ENCODE measurements at regions not wholly inside any gene's neighbourhood (a gene's known extent, or its start where the extent isn't known, plus 50 kb on each side); places are given as distances from the start of the nearest gene placed in this dataset.

DNA sequence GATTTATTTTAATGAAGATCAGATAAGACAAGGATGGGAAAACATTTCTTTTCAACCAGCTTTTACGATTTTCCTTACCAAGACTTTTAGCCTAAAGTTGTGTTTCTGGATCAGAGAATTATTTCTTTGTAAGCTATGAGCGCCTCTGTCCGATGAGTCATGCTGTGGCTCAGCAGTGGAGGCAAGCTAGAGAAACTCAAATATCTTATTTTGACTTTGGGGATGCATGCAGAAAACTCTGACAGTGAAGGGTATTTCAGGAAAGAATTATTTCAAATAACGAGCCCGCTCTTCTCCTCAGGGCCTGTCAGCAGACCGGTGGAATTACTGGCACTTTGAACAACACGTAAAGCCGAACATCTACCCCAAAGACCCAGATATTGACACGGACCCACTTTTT, 77.9 kb upstream of the OR5AK2 start:
- Histone ChIP-seq H3K4me2 (ENCODE audit: low read length) (no peak overlapping the region), H3F3A (ENCODE audit: control insufficient read depth, insufficient read depth) (no peaks in the 10 kb centered on the region), H4K20me1 (ENCODE audit: control insufficient read depth, insufficient read depth, low read depth, low read length) (no peaks in the 10 kb centered on the region), H3K27ac (ENCODE audit: low read depth, low read length) (no peak overlapping the region), H3K79me2 (ENCODE audit: control insufficient read depth, low read length) (no peaks in the 10 kb centered on the region), H3K4me3 (ENCODE audit: low read length) (no peak overlapping the region), H3K36me3 (ENCODE audit: control insufficient read depth, low read length) (no peaks in the 10 kb centered on the region), H3K9me3 (ENCODE audit: control insufficient read depth, insufficient read depth, low read length) (no peaks in the 10 kb centered on the region; the same call in 1 of the 2 replicates), H3K9me2 (replicated peaks; ENCODE audit: control insufficient read depth, low read length) (no peaks in the 10 kb centered on the region), H3K4me1 (ENCODE audit: control insufficient read depth, low read length) (no peaks in the 10 kb centered on the region), H3K27me3 (ENCODE audit: control insufficient read depth, low read length) (no peaks in the 10 kb centered on the region)
- TF ChIP-seq EZH2phosphoT487 (IDR thresholded peaks at IDR 0.05; ENCODE audit: borderline replicate concordance, low read length): no peak
- TF ChIP-seq, protein P1, sequence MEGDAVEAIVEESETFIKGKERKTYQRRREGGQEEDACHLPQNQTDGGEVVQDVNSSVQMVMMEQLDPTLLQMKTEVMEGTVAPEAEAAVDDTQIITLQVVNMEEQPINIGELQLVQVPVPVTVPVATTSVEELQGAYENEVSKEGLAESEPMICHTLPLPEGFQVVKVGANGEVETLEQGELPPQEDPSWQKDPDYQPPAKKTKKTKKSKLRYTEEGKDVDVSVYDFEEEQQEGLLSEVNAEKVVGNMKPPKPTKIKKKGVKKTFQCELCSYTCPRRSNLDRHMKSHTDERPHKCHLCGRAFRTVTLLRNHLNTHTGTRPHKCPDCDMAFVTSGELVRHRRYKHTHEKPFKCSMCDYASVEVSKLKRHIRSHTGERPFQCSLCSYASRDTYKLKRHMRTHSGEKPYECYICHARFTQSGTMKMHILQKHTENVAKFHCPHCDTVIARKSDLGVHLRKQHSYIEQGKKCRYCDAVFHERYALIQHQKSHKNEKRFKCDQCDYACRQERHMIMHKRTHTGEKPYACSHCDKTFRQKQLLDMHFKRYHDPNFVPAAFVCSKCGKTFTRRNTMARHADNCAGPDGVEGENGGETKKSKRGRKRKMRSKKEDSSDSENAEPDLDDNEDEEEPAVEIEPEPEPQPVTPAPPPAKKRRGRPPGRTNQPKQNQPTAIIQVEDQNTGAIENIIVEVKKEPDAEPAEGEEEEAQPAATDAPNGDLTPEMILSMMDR (IDR thresholded peaks at IDR 0.05; ENCODE audit: low read depth, low read length, poor library complexity, severe bottlenecking): no peak

DNA sequence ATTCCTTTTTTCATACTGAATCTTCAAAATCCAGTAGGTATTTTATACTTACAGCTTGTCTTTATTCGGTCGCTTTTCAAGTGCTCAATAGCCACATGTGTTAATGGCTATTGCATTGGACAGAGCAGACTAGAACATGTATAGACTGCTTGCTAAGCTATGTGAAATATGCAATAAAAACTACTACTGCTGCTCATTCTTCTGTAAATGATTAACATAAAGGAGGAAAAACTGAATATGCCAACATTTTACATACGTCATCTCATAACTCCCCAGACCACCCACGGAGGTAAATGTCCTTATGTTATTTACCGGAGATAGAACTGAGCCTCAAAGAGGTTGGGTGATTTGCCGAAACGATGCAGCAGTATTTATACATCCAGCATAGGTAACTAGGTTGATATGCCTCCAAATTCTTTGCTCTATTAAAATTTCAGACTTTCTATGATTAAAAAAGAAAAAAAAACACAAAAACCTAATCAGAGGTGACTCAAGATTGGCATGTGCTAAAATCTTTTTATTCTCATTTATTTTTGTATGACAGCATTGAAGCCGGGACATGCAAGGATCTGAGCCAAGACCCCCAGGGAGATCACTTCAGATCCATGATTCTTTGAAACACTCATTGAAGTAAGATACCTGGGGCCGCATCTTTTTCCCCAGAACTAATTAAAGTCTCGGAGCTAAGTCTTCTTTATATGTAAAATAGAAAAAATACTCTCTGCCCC, 78.5 kb upstream of the OR5AK2 start:
- Histone ChIP-seq H3K79me2 (ENCODE audit: control insufficient read depth, low read length) (no peaks in the 10 kb centered on the region), H3K27ac (ENCODE audit: low read depth, low read length) (no peak overlapping the region), H3K4me2 (ENCODE audit: low read length) (no peak overlapping the region), H3K36me3 (ENCODE audit: control insufficient read depth, low read length) (no peaks in the 10 kb centered on the region), H3F3A (ENCODE audit: control insufficient read depth, insufficient read depth) (no peaks in the 10 kb centered on the region), H4K20me1 (ENCODE audit: control insufficient read depth, insufficient read depth, low read depth, low read length) (no peaks in the 10 kb centered on the region), H3K27me3 (ENCODE audit: control insufficient read depth, low read length) (no peaks in the 10 kb centered on the region), H3K4me1 (ENCODE audit: control insufficient read depth, low read length) (no peaks in the 10 kb centered on the region), H3K9me2 (replicated peaks; ENCODE audit: control insufficient read depth, low read length) (no peaks in the 10 kb centered on the region), H3K4me3 (ENCODE audit: low read length) (no peak overlapping the region), H3K9me3 (ENCODE audit: control insufficient read depth, insufficient read depth, low read length) (no peaks in the 10 kb centered on the region; the same call in 1 of the 2 replicates)
- TF ChIP-seq, protein P1 (IDR thresholded peaks at IDR 0.05; ENCODE audit: low read depth, low read length, poor library complexity, severe bottlenecking): no peak
- TF ChIP-seq EZH2phosphoT487 (IDR thresholded peaks at IDR 0.05; ENCODE audit: borderline replicate concordance, low read length): no peak

DNA sequence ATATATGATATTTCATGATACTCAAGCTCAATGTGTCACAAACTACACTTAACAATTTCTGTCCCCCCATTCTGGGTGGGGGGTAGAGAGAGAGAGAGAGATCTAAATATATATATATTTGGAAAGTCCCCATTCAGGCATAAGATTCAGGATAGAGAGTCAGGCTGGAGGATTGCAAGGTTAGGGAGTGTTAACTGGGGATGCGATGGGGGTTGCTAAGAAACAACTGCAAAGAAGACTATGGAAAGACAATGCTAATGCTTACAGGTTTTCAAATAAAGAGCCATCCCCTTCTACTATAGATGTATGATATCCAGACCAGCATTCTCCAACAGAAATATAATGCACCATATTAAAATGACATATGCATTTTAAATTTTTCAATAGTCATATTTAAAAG, 79.2 kb upstream of the OR5AK2 start:
- Histone ChIP-seq H3K79me2 (ENCODE audit: control insufficient read depth, low read length) (no peaks in the 10 kb centered on the region), H3K27me3 (ENCODE audit: control insufficient read depth, low read length) (no peaks in the 10 kb centered on the region), H3K4me2 (ENCODE audit: low read length) (no peak overlapping the region), H3K36me3 (ENCODE audit: control insufficient read depth, low read length) (no peaks in the 10 kb centered on the region), H3F3A (ENCODE audit: control insufficient read depth, insufficient read depth) (no peaks in the 10 kb centered on the region), H3K4me3 (ENCODE audit: low read length) (no peak overlapping the region), H4K20me1 (ENCODE audit: control insufficient read depth, insufficient read depth, low read depth, low read length) (no peaks in the 10 kb centered on the region), H3K27ac (ENCODE audit: low read depth, low read length) (no peak overlapping the region), H3K9me3 (ENCODE audit: control insufficient read depth, insufficient read depth, low read length) (no peaks in the 10 kb centered on the region; the same call in 1 of the 2 replicates), H3K4me1 (ENCODE audit: control insufficient read depth, low read length) (no peaks in the 10 kb centered on the region), H3K9me2 (replicated peaks; ENCODE audit: control insufficient read depth, low read length) (no peaks in the 10 kb centered on the region)
- TF ChIP-seq EZH2phosphoT487 (IDR thresholded peaks at IDR 0.05; ENCODE audit: borderline replicate concordance, low read length): no peak

DNA sequence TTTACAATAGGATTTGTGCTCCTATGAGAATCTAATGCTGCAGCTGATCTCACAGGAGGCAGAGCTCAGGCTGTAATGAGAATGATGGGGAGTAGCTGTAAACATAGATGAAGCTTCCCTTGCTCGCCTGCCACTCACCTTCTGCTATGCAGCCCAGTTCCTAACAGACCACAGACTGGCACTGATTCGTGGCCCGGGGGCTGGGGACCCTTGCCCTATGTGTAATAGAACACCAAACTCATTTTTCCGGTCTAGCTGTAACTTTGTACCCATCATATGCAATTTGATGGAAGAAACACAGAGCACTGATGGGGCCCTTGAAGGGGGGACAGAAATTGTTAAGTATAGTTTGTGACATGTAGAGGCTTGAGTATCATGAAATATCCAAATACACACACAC, 79.6 kb upstream of the OR5AK2 start:
- Histone ChIP-seq H3K36me3 (ENCODE audit: control insufficient read depth, low read length) (no peaks in the 10 kb centered on the region), H3K27me3 (ENCODE audit: control insufficient read depth, low read length) (no peaks in the 10 kb centered on the region), H3K79me2 (ENCODE audit: control insufficient read depth, low read length) (no peaks in the 10 kb centered on the region), H3K4me1 (ENCODE audit: control insufficient read depth, low read length) (no peaks in the 10 kb centered on the region), H3F3A (ENCODE audit: control insufficient read depth, insufficient read depth) (no peaks in the 10 kb centered on the region), H3K9me2 (replicated peaks; ENCODE audit: control insufficient read depth, low read length) (no peaks in the 10 kb centered on the region), H4K20me1 (ENCODE audit: control insufficient read depth, insufficient read depth, low read depth, low read length) (no peaks in the 10 kb centered on the region), H3K9me3 (ENCODE audit: control insufficient read depth, insufficient read depth, low read length) (no peaks in the 10 kb centered on the region; the same call in 1 of the 2 replicates), H3K4me2 (ENCODE audit: low read length) (no peak overlapping the region), H3K4me3 (ENCODE audit: low read length) (no peak overlapping the region), H3K27ac (ENCODE audit: low read depth, low read length) (no peak overlapping the region)
- TF ChIP-seq, protein P1 (IDR thresholded peaks at IDR 0.05; ENCODE audit: low read depth, low read length, poor library complexity, severe bottlenecking): no peak
- TF ChIP-seq EZH2phosphoT487 (IDR thresholded peaks at IDR 0.05; ENCODE audit: borderline replicate concordance, low read length): no peak
